Inflammatory macrophage treated with lipopolysaccharide for 1 hour (primary cell): ENCODE measurements at regions not wholly inside any gene's neighbourhood (a gene's known extent, or its start where the extent isn't known, plus 50 kb on each side); places are given as distances from the start of the nearest gene placed in this dataset.
A peak's percentile ranks its signal among the peaks of the same experiment; 100 is the strongest.

Experiments
- DNase-seq, 2 donors: peaks; one replicate each; pipeline ENCODE4 v3.0.0-alpha.2; 2020 to 2022

GRCh38 chr3:151935446-151935845 is 62.0 kb downstream of the SUCNR1 start:
- peak; percentile 58 to 88 for DNase-seq

- no peak for DNase-seq
Measured at GRCh38 chr3:151940481-151940880, 67.0 kb downstream of the SUCNR1 start.

GRCh38 chr3:151943539-151943938 is 70.1 kb downstream of the SUCNR1 start:
- DNase-seq, result no peak

- no peak for DNase-seq
Measured at GRCh38 chr3:151944356-151944755, 70.9 kb downstream of the SUCNR1 start.

- no peak for DNase-seq
Measured at GRCh38 chr3:151946606-151947005, 73.2 kb downstream of the SUCNR1 start.

- DNase-seq, result no peak
Measured at GRCh38 chr3:151949706-151950105, 76.3 kb downstream of the SUCNR1 start.

DNA sequence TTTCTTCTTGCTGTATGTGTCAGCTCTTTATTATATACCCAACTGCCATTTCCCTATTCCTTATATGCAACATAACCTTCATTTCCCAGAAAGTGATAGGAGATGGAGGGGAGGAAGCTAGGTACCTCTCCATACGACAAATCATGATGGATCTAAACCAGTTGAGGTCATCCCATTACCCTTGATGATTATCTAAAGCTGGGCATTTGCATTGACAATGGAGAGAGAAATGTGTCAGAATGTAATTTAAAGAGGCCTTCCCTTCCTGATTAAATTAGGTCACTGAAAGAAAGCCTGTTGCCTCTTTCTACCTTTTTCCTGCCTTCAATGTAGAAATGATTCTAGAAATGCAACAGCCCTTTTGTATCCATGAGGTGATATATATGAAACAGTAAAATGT is 81.9 kb downstream of the SUCNR1 start:
- DNase-seq, result no peak

GRCh38 chr3:151960961-151961580 is 87.6 kb downstream of the SUCNR1 start:
- no peak for DNase-seq

- no peak for DNase-seq
Measured at GRCh38 chr3:151962352-151962751, 88.9 kb downstream of the SUCNR1 start.

DNA sequence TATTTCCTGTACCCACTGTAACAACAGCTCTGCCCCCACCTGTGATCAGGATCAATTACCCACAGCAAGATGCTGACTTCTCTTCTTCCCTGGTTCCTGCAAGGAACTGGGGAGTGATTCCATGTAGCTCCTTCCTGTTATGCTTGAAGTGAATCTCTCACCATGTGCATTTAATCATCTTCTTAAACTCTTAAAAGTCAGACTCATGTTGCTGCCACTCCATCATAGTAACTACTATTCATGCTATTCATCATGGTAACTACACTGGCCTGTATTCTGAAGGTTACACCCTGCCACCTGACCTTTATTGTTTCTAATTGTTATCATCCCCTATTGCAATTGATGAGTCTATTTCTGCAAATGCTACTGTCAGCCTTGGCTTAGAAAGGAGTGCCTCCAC is 89.5 kb downstream of the SUCNR1 start:
- DNase-seq, result no peak

GRCh38 chr3:151964743-151965142 is 91.3 kb downstream of the SUCNR1 start:
- peak in 1 of 2 donors; percentile 38 for DNase-seq

GRCh38 chr3:151969026-151969642 is 95.7 kb downstream of the SUCNR1 start:
- no peak for DNase-seq

- DNase-seq, result no peak
Measured at GRCh38 chr3:151971814-151972579, 98.6 kb downstream of the SUCNR1 start.

DNA sequence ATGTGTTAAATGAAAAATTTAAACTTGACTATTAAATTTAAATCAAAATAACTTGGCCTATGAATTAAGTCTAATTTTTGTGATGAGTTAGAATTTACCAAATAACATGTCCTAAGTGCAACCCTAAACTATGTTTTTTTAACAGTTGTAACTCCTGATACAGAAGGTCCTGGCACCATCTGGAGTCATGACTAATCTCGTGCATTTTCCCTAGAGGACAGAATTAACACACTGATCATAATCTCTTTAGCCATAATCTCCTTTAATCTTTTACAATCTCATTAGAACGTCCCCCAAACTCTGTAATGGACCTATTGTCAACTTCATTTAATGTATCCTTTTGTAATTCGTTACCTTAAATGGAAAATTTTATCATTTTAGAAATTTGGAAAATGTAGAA is 100.6 kb downstream of the SUCNR1 start:
- no peak for DNase-seq

- DNase-seq, result peak; percentile 9
Measured at GRCh38 chr3:151976211-151977050, 103.0 kb downstream of the SUCNR1 start.

DNA sequence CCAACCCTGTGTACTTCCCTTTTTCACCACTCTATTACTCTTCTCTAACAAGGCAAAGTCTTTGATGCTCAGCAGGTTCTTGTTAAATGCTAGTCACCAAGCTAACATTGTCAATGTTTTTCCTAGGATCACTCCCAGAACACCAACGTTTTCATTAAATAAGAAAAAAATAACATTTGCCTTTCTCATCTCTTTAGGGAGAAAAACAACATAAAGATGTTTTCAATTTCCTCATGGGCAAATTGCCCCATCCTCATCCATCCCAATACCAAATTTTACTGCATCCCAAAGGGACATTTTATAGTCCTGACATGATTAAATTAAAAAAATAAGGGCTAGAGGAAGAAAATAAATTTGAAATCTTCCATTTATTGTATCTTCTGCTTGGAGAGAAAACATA is 106.5 kb downstream of the SUCNR1 start:
- DNase-seq, result no peak

DNA sequence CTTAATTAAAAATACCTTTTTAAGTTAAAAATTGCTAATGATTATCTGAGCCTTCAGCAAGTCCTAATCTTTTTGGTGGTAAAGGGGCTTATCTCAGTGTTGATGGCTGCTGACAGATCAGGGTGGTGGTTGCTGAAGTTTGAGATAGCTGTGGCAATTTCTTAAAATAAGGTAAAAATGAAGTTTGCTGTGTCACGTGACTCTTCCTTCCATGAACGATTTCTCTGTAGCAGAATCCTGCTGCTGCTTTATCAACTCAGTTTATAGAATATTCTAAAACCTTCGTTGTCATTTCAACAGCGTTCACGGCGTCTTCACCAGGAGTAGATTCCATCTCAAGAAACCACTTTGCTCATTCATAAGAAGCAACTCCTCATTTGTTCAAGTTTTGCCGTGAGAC is 110.1 kb downstream of the SUCNR1 start:
- no peak for DNase-seq

DNA sequence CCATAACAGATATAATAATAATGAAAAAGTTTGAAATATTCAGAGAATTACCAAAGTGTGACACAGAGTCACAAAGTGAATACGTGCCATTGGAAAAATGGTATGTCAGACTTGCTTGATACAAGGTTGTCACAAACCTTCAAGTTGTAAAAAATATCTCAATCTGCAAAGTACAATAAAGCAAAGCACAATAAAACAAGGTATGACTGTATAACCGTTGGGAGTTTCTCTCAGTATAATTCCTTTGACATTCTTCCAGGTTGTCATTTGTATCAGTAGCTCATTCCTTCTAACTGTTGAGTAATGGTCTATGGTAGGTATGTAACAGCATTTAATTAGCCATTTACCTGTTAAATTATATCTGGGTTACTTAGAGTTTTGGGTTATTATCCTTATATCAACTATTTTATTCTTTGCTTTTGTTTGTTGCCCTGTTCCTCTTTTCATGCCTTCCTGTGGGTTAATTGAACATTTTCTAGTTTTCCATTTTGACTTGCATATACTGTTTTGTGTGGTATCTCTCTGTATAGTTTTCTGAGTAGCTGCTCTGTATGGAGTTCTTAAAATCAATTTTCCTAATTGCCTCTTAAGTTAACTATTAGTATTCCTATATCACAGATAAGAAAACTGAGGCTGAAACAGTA is 112.5 kb downstream of the SUCNR1 start:
- no peak for DNase-seq

- no peak for DNase-seq
Measured at GRCh38 chr3:151987893-151988292, 114.5 kb downstream of the SUCNR1 start.

- DNase-seq, result no peak
Measured at GRCh38 chr3:151989621-151990020, 116.2 kb downstream of the SUCNR1 start.

- DNase-seq, result no peak
Measured at GRCh38 chr3:151990696-151991376, 117.4 kb downstream of the SUCNR1 start.
